ENCODE measurements at regions not wholly inside any gene's neighbourhood (a gene's known extent, or its start where the extent isn't known, plus 50 kb on each side); places are given as distances from the start of the nearest gene placed in this dataset.

- H3K27ac Mint-ChIP-seq, result no peak overlapping the region
- no peaks in the 10 kb centered on the region for H3K27me3 Mint-ChIP-seq
- no peak for DNase-seq
- no peaks in the 10 kb centered on the region for H3K4me1 Mint-ChIP-seq
- POLR2A ChIA-PET, result no interaction called here
- no peaks in the 10 kb centered on the region for H3K36me3 Mint-ChIP-seq (ENCODE audit: low read depth)
- CTCF ChIA-PET, result no interaction called here
- H3K4me3 Mint-ChIP-seq, result no peak overlapping the region
- intact Hi-C loops (cut with micrococcal nuclease), result no loop called here
- peaks cover 4% of the 10 kb centered on the region for H3K9me3 Mint-ChIP-seq
- no peak for TF ChIP-seq CTCF (IDR thresholded peaks at IDR 0.05)
- no peak for ATAC-seq (ENCODE audit: low read depth)
Observed at GRCh38 chr5:104785097-104785496, 1222.5 kb upstream of the NUDT12 start.

GRCh38 chr5:104774372-104774771, 1211.8 kb upstream of the NUDT12 start:
- Mint-ChIP-seq H3K36me3 (ENCODE audit: low read depth) (no peaks in the 10 kb centered on the region), H3K4me3 (no peak overlapping the region), H3K4me1 (no peaks in the 10 kb centered on the region), H3K27ac (no peak overlapping the region), H3K9me3 (peaks cover 3% of the 10 kb centered on the region), H3K27me3 (no peaks in the 10 kb centered on the region)
- POLR2A ChIA-PET, result no interaction called here
- ATAC-seq (ENCODE audit: low read depth) (no peak), DNase-seq (no peak)
- intact Hi-C loops (cut with micrococcal nuclease), result no loop called here
- no peak for TF ChIP-seq CTCF (IDR thresholded peaks at IDR 0.05)
- CTCF ChIA-PET, result no interaction called here

DNA sequence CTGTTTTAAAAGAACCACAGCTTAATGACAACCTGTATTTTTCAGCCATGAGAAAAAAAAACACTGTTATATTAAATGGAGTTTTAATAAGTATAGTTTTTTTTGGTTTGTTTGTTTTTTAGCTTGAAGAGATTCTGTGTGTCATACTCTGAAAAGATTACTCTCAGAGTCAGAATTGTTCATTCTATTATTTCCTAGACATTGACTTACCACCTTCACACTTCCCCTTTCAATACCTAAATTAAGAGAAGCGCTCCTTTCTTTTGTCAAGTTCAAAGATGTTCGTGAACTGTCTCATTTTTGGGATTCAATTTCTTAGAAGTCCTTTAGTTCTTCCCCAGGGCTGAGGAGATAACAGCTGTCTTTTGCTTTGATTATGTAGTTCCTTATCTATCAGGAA, 1201.6 kb upstream of the NUDT12 start:
- intact Hi-C loops (cut with micrococcal nuclease), result no loop called here
- DNase-seq, result no peak
- ATAC-seq (ENCODE audit: low read depth), result no peak
- CTCF ChIA-PET, result no interaction called here
- H3K9me3 Mint-ChIP-seq, result peaks cover 2% of the 10 kb centered on the region
- H3K36me3 Mint-ChIP-seq (ENCODE audit: low read depth), result no peaks in the 10 kb centered on the region
- no peak overlapping the region for H3K4me3 Mint-ChIP-seq
- no peak overlapping the region for H3K27ac Mint-ChIP-seq
- no peak for TF ChIP-seq CTCF (IDR thresholded peaks at IDR 0.05)
- H3K27me3 Mint-ChIP-seq, result no peaks in the 10 kb centered on the region
- no peaks in the 10 kb centered on the region for H3K4me1 Mint-ChIP-seq
- POLR2A ChIA-PET, result no interaction called here

DNA sequence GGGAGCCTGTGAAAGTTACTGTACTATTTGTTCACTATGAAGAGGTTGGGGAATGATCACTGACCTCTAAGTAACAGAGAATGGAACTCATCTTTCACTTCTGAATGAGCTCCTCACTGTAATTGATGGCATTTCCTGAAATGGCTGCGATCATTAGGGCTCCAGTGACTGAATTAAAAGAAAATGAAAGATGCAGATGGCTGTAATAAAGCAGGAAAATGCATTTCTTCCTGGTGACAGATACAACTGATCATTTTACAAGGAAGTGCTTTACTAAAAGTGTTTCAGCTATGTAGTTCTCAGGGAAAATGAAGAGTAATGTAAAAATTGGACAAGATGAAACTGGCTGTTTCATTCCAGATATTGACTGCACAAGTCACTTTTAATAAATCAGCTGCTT, 1200.6 kb upstream of the NUDT12 start:
- ATAC-seq (ENCODE audit: low read depth), result no peak
- Mint-ChIP-seq H3K4me1 (no peaks in the 10 kb centered on the region), H3K9me3 (peaks cover 2% of the 10 kb centered on the region), H3K4me3 (no peak overlapping the region), H3K36me3 (ENCODE audit: low read depth) (no peaks in the 10 kb centered on the region), H3K27me3 (no peaks in the 10 kb centered on the region), H3K27ac (no peak overlapping the region)
- ChIA-PET CTCF (no interaction called here), POLR2A (no interaction called here)
- intact Hi-C loops (cut with micrococcal nuclease), result no loop called here
- no peak for TF ChIP-seq CTCF (IDR thresholded peaks at IDR 0.05)
- no peak for DNase-seq

DNA sequence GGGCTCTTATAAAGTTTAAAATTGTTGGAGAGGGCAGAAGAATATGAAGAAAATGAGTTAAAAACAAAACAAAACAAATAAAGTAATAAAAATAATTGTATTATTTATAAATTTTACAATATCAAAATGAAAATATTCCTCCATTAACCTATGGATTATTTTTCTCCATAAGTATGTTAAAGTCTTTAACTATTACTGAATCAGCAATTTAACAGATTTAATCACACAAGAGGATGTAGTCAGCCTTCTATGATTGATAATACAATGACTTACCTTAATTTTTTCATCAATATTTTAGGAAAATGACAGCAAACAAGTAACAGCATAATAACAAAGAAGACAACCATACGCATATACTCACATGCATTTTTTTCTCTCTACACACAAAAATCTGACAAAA, 1195.3 kb upstream of the NUDT12 start:
- H3K9me3 Mint-ChIP-seq, result no peaks in the 10 kb centered on the region
- ATAC-seq (ENCODE audit: low read depth), result no peak
- intact Hi-C loops (cut with micrococcal nuclease), result no loop called here
- ChIA-PET POLR2A (no interaction called here), CTCF (no interaction called here)
- no peaks in the 10 kb centered on the region for H3K27me3 Mint-ChIP-seq
- H3K27ac Mint-ChIP-seq, result no peak overlapping the region
- no peaks in the 10 kb centered on the region for H3K4me1 Mint-ChIP-seq
- no peak for DNase-seq
- no peak overlapping the region for H3K4me3 Mint-ChIP-seq
- no peaks in the 10 kb centered on the region for H3K36me3 Mint-ChIP-seq (ENCODE audit: low read depth)
- TF ChIP-seq CTCF (IDR thresholded peaks at IDR 0.05), result no peak

Data from activated B cell treated with CpG ODN at 0.5 μM for 24 hours (primary cell).